ENCODE measurements at regions not wholly inside any gene's neighbourhood (a gene's known extent, or its start where the extent isn't known, plus 50 kb on each side); places are given as distances from the start of the nearest gene placed in this dataset.
"Not testable (repeated sequence)": the region's sequence is repeated elsewhere in the genome, so short reads cannot be mapped to it uniquely, and the experiment has no call there.

- DNase-seq, result not testable (repeated sequence)
Measured at GRCh38 chr6:4725136-4725760, 51.0 kb upstream of the CDYL start.

GRCh38 chr6:4724727-4725126, 51.5 kb upstream of the CDYL start:
- DNase-seq, result not testable (repeated sequence)

- DNase-seq, result no peak
Measured at GRCh38 chr6:4723383-4723782, 52.8 kb upstream of the CDYL start.

GRCh38 chr6:4721368-4721767, 54.8 kb upstream of the CDYL start:
- not testable (repeated sequence) for DNase-seq

- no peak for DNase-seq
Measured at GRCh38 chr6:4719491-4719890, 56.7 kb upstream of the CDYL start.

- no peak for DNase-seq
Measured at GRCh38 chr6:4717856-4718255, 58.3 kb upstream of the CDYL start.

GRCh38 chr6:4717124-4717523, 59.1 kb upstream of the CDYL start:
- DNase-seq, result no peak

GRCh38 chr6:4714961-4715501, 61.2 kb upstream of the CDYL start:
- no peak for DNase-seq

GRCh38 chr6:4712291-4712690, 63.9 kb upstream of the CDYL start:
- DNase-seq, result no peak

GRCh38 chr6:4707011-4707410, 69.2 kb upstream of the CDYL start:
- DNase-seq, result no peak

- no peak for DNase-seq
Measured at GRCh38 chr6:4705809-4706208, 70.4 kb upstream of the CDYL start.

- no peak for DNase-seq
Measured at GRCh38 chr6:4703382-4703781, 72.8 kb upstream of the CDYL start.

GRCh38 chr6:4698901-4699659, 77.1 kb upstream of the CDYL start:
- DNase-seq, result no peak

GRCh38 chr6:4693173-4693970, 82.8 kb upstream of the CDYL start:
- DNase-seq, result no peak

GRCh38 chr6:4692664-4693063, 83.5 kb upstream of the CDYL start:
- DNase-seq, result no peak

GRCh38 chr6:4687989-4688947, 87.9 kb upstream of the CDYL start:
- no peak for DNase-seq

- no peak for DNase-seq
Measured at GRCh38 chr6:4687656-4687988, 88.6 kb upstream of the CDYL start.

GRCh38 chr6:4682431-4683097, 93.6 kb upstream of the CDYL start:
- no peak for DNase-seq

GRCh38 chr6:4678506-4679300, 97.5 kb upstream of the CDYL start:
- no peak for DNase-seq

GRCh38 chr6:4677751-4678065, 98.5 kb upstream of the CDYL start:
- no peak for DNase-seq

GRCh38 chr6:4677011-4677750, 99.0 kb upstream of the CDYL start:
- no peak for DNase-seq

Measured in GF-D8 (cell line).